Endothelial cell of umbilical vein (primary cell): ENCODE measurements at regions not wholly inside any gene's neighbourhood (a gene's known extent, or its start where the extent isn't known, plus 50 kb on each side); places are given as distances from the start of the nearest gene placed in this dataset.

ENCODE experiments used
- EZH2 ChIP-seq: IDR thresholded peaks from 2 replicates; pipeline ENCODE4 v1.6.1; 2012; ENCODE audit warnings: borderline replicate concordance, low read depth, mild to moderate bottlenecking, moderate library complexity, low read length, inconsistent platforms; ENCODE audit not compliant: severe bottlenecking
- JUN ChIP-seq: IDR thresholded peaks from 2 replicates; pipeline ENCODE4 v1.6.1; 2011; ENCODE audit warnings: borderline replicate concordance, low read depth; ENCODE audit not compliant: insufficient read length, insufficient read depth
- MYC ChIP-seq: IDR thresholded peaks from one replicate; pipeline ENCODE4 v1.6.1; 2011; ENCODE audit warnings: mild to moderate bottlenecking, low read depth, low read length
- POLR2A ChIP-seq: IDR thresholded peaks from 2 replicates; pipeline ENCODE4 v1.6.1; 2012; ENCODE audit warnings: low read depth, mild to moderate bottlenecking, control low read depth, low read length
- POLR2AphosphoS5 ChIP-seq: IDR thresholded peaks from 2 replicates; pipeline ENCODE4 v1.6.1; 2012; ENCODE audit warnings: low read depth, mild to moderate bottlenecking, control low read depth, low read length, moderate library complexity; ENCODE audit not compliant: insufficient read depth
- TF ChIP-seq, protein P1 (sequence below), 2 donors: IDR thresholded peaks; 1 replicate in 1 of 2; 2 replicates in 1 of 2; pipeline ENCODE4 v1.5.1; 2011; ENCODE audit warnings: low read length in 2 of 2, mild to moderate bottlenecking in 2 of 2, moderate library complexity in 2 of 2, control low read depth in 1 of 2, inconsistent platforms in 1 of 2, low read depth in 1 of 2; ENCODE audit not compliant: insufficient read depth in 1 of 2; ENCODE audit errors: extremely low read depth in 1 of 2
- TF ChIP-seq, protein P2 (sequence below): IDR thresholded peaks from 2 replicates; pipeline ENCODE4 v1.6.1; 2011; ENCODE audit not compliant: insufficient read depth, insufficient read length

DNA sequence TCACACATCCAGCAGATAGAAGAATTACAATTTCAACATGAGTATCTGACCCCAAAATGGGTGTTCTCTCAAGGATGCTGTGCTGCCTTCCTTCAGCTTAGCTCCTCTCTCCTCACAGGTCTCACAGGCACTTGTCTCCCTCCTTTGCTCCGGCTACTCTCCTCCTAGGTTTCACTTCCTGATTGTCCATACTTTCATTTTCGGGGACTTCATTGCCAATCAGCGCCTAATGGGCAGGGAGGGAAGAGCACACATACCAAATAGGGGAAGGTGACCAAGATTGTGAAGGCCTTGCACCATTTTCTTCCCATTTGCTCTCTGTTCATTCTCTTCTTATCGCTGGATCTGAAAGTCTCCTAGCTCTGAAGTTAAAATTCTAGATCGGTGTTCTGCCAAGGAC is 125.4 kb upstream of the EOLA2 start:
- no peak for TF ChIP-seq POLR2A
- TF ChIP-seq, protein P1, sequence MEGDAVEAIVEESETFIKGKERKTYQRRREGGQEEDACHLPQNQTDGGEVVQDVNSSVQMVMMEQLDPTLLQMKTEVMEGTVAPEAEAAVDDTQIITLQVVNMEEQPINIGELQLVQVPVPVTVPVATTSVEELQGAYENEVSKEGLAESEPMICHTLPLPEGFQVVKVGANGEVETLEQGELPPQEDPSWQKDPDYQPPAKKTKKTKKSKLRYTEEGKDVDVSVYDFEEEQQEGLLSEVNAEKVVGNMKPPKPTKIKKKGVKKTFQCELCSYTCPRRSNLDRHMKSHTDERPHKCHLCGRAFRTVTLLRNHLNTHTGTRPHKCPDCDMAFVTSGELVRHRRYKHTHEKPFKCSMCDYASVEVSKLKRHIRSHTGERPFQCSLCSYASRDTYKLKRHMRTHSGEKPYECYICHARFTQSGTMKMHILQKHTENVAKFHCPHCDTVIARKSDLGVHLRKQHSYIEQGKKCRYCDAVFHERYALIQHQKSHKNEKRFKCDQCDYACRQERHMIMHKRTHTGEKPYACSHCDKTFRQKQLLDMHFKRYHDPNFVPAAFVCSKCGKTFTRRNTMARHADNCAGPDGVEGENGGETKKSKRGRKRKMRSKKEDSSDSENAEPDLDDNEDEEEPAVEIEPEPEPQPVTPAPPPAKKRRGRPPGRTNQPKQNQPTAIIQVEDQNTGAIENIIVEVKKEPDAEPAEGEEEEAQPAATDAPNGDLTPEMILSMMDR (IDR thresholded peaks at IDR 0.05; ENCODE audit: extremely low read depth in 1 of 2, insufficient read depth in 1 of 2, low read depth in 1 of 2, low read length in 2 of 2) = no peak
- no peak for TF ChIP-seq POLR2AphosphoS5
- no peak for TF ChIP-seq EZH2
- no peak for TF ChIP-seq JUN
- TF ChIP-seq, protein P2, sequence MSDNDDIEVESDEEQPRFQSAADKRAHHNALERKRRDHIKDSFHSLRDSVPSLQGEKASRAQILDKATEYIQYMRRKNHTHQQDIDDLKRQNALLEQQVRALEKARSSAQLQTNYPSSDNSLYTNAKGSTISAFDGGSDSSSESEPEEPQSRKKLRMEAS = no peak
- no peak for TF ChIP-seq MYC
